Activated CD4-positive, alpha-beta T cell treated with anti-CD3 and anti-CD28 coated beads for 1 hour (primary cell): ENCODE measurements at regions not wholly inside any gene's neighbourhood (a gene's known extent, or its start where the extent isn't known, plus 50 kb on each side); places are given as distances from the start of the nearest gene placed in this dataset.
"Not testable (repeated sequence)": the region's sequence is repeated elsewhere in the genome, so short reads cannot be mapped to it uniquely, and the experiment has no call there.

Experiments
- DNase-seq: peaks from one replicate; pipeline ENCODE4 v3.0.0-alpha.2; 2020

DNA sequence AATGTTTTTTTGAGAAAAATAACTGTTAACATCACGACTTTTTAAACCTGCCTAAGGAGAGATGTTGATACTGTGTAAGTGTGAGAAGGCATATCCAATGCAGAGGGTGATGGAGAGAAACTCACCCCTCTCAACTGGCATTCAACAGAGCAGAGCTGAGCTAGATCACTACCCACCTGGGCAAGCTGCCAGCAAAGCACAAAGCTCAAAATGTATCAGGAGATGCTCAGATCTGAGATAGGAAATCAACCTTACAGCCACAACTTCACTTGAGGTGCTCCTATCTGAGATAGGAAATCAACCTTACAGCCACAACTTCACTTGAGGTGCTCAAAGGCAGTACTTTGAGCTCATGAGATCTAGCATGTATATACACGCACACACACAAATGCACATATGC lies 151.5 kb upstream of the PDE1C start:
- no peak for DNase-seq

DNA sequence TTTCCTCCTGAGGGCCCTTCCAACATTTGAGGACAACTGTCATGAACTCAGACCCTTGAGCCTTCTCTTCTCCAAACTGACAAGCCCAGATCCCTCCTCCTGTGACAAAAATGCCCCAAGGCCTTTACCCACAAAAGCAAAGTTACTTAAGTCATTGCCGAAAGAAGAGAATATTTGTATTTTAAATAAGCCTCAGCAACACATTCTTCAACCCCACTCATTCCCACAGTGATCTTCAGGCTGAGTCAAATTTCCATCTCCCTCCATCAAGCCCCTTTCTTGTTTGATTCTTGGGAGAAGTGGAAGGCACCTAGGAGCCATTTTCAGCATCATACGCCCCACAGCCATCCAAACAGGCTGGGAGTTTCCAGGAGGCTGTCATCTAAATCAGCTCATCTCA lies 150.8 kb upstream of the PDE1C start:
- no peak for DNase-seq

DNA sequence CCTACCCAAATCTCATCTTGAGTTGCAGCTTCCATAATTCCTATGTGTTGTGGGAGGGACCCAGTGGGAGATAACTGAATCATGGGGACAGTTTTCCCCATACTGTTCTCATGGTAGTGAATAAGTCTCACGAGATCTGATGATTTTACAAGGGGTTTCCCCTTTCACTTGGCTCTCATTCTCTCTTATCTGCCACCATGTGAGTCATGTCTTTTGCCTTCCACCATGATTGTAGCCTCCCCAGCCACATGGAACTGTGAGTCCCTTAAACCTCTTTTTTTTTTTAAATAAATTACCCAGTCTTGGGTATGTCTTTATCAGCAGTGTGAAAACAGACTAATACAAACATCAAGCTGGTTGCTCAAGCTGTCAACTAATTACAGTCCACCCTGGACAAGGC lies 149.6 kb upstream of the PDE1C start:
- DNase-seq: not testable (repeated sequence)

DNA sequence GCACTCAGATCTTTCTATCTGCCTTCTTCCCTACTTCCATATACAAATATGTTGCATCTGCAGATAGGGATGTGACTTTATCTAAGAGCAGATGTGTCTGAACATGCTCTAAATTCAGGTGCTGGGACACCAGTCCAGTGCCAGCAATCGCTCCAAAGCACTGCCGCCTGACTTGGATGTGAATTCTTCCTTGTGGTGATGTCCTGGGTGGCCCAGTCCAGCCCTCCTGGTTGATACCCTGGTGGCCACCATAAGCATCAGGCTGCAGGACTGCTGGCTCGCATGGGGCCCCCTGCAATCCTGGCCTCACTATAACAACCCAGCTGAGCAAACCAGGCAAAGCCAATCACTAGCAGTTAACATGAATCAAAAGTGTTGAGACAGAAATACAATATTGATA lies 149.2 kb upstream of the PDE1C start:
- no peak for DNase-seq

DNA sequence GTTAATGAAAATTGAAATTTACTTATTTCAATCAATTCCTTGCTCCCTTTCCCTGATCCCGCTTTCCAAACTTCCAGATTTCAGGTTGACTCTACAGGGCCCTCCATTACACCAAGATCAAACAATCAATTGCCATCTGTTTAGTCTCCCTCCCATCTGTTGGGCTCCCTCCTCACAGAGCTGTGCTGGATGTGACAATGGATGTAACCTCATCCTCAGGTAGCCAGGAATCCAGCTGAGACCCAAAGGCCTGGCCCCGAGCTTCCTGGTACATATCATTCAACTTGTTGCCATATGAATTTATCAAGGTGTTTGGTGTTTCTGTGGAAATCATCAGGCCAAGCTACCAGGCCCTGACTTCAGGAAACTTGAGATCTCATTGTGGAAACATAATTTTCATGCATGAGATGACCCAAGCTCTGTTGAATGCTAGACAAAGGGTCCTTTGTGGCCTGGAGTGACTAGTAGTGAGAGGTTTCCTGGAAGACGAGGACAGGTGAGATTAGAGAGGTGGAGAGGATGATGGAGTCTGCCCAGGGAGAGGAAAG lies 148.6 kb upstream of the PDE1C start:
- no peak for DNase-seq

DNA sequence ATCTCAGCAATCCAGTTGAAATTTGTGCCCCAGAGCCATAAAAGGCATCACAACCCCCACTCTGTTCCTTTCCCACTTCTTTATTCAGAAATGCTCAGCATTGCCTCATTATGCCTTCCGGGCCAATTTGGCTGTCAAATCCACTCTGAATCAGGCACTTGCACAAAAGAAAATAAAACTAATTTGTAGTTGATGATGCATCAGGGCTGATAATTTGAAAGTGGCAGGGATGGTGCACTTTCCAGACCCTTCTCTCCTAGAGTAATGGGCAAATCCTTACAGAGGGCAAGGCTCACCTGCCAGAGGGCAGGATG lies 147.9 kb upstream of the PDE1C start:
- DNase-seq: no peak

DNA sequence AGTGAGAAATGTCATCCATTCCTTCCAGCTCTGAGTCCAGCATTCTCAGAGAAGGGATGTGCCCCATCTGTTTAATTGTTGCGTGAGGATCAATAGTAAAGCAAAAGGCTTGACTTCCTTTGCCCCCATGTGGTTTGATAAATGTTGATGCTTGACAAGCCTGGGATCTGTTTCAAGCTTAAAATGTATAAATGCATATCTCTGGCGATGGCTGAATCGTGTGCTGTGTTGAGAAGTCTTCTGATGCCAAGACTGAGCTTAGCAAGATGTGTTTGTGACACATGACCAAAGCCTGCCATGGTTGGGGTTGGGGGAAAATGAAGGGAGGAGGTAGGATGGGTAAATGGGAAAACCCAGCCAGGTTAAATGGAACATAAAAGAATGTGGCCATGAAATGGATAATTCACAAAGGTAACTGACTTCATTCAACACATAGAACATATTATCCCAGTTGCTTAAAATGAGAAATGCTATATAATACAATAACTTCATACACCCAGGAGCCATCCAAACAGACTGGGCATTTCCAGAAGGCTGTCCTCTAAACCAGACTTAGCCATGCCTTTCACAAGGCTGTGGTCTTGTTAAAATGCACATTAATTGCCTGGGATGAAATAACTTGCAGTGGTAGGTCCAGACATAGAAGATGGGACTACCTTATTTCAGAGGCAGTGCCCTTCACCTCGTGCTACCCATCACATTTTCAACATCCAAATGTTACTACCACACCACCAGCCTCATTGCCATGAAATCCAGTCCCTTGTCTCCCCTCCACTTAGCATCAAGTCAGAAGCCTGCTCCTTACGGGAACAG lies 147.3 kb upstream of the PDE1C start:
- no peak for DNase-seq

DNA sequence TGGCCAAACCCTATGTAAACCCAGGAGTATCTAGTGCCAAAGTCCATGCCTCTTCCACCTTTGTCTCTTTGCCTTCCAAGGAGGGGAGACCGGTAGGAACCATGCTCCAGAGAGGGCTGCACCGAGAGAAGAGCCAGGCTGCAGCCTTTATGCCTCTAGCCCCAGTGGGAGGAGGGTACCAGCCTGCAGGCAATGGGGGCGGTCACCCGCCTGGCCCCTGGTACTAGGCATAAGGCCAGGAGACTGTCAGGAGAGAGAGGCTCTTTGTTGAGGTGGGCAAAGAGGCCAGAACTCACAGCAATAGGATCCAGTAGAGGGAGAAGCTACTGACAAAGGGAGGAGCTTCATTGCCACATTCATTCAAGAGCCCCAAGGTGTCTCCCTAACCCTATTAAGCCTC lies 146.6 kb upstream of the PDE1C start:
- no peak for DNase-seq

DNA sequence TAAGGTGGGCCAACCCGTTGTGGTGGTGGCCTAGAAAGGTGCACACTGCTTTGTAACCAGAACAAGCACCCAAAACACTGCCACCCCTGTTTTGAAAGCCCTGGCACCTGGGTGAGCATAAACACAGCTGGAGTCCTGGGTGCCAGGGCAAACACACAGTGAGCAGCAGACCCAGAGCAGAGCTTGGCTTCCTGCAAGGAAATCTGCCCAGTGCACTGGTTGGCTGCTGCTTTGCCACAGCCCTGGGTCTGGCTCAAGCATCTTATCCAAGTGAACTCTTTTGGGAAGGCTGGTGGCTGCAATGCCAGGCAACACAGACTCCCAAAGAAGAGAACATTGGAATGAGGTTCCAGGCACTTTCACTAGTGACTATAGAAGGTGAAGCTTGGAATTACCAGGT lies 145.5 kb upstream of the PDE1C start:
- no peak for DNase-seq

DNA sequence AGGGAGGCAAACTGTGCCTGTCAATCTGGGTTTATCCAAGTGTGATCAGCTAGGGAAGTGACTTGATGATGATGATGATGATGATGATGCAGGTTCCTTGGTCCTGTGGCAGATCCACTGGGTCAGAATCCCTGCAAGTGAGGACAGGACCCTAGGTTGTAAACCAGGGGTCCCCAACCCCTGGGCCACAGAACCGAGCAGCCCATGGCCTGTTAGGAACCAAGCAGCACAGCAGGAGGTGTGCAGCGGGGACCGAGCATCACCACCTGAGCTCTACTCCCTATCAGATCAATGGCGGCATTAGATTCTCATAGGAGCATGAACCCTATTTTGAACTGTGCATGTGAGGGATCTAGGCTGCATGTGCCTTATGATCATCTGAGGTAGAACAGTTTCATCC lies 144.7 kb upstream of the PDE1C start:
- DNase-seq: no peak

DNA sequence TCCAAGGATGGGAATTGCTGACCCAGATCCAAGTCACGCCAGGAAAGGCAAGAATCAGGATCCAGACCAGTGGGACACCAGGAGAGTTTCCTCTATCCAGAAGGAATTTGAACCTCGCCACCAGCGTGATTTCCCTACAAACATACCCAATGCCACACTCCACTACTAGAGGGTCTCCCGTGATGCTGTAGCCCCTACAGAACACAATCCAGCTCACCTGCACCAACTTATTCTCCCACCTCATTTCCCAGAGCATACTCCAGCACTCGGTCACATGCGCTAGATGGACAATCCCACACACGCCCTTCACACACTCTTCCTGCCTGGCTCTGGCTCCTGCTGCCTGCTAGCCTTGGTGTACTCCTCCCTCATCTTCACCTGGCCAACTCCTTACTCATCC lies 142.1 kb upstream of the PDE1C start:
- no peak for DNase-seq

DNA sequence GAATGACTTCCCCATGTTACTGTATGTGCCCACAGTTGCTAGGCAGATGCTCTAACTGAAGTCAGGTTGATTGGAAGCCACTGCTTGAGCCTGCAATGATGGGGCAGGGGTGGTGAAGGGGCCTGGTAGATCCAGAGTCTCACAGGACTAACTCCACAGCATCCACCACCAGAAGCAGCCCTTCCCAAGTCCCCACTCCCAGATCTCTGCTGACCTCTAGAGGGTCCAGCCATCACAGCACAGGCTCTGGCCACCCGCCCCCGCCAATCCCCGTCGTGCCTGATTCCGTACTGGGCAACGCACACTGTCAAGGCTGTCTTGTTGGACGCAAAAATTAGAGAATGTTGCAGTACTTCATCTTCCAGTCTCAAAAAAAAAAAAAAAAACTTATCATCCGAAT lies 136.8 kb upstream of the PDE1C start:
- DNase-seq: no peak

DNA sequence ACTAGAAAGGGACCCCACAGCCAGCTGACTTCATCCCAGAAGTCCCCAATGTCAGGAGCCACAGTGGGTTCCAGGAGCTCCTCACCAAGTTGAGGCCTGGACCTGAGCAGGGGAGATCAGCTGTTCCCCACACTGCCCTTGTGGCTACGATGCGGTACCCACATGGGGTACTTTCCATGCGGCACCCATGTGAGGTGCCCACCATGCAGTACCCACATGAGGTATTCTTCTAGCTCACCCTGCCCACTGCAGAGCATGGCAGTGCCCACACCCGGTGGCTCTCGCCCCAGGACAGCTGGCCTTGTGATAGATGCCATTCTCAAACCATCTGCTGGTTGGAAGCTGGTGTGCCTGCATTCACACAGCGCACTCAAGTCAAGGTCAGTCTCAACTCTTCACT lies 136.3 kb upstream of the PDE1C start:
- DNase-seq: no peak

DNA sequence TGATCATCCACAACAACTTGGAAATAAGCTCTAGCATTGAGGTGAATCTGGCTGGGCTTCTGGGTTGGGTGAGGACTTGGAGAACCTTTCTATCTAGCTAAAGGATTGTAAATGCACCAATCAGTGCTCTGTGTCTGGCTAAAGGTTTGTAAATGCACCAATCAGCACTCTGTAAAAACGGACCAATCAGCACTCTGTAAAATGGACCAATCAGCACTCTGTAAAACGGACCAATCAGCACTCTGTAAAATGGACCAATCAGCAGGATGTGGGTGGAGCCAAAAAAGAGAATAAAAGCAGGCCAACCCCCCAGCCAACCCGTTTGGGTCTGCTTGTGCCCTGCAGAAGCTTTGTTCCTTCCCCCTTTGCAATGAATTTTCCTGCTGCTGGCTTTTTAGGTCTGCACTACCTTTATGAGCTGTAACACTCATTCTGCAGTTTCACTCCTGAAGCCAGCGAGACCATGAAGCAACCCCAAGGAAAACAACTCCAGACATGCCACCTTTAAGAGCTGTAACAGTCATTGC lies 135.2 kb upstream of the PDE1C start:
- DNase-seq: not testable (repeated sequence)

DNA sequence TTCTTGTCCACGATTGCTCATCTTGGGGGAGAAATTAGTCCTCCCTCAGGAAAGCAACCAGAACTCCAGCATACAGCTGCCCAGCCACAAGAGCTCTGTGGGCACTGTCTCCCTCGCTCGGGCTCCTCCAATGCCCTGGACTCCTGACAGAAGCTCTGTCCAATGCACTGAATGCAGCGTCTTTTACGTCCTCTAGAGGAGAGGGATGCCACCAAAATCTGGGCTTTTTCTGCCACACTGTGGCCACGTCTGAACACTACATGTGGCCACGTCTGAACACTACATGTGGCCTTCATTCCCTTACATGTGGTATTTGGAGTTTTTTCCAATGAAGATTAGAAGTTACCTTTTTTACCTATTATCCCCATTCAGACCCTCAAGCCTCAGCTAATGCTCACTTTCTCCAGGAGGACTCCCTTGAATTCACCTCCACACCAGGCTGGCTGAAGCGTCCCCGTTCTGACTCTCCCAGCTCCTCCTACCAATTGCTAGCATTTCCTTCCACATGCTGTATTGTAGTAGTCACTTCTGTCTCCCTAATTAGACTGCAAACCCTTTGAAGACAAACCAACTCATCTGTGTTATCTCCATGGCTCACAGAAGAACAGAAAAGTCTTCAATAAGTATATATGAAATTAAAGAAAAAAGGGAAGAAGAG lies 134.3 kb upstream of the PDE1C start:
- DNase-seq: no peak

DNA sequence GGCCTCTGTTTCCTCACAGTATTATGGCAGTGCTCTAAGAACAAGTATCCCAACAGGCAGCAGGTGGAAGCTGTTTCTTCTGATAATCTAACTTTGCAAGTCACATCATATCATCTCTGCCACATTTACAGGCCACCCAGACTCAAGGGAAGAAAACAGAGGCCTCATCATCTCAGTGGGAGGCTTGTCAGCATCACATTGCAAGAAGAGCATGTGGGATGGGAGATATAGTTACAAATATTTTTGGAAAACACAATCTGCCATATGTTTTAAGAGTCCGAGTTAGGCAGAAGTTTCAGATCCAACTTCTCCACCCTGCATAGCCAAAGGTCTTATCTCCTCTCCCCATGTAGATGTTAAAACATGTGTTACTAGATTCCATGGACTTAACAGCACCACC lies 130.4 kb upstream of the PDE1C start:
- DNase-seq: no peak

DNA sequence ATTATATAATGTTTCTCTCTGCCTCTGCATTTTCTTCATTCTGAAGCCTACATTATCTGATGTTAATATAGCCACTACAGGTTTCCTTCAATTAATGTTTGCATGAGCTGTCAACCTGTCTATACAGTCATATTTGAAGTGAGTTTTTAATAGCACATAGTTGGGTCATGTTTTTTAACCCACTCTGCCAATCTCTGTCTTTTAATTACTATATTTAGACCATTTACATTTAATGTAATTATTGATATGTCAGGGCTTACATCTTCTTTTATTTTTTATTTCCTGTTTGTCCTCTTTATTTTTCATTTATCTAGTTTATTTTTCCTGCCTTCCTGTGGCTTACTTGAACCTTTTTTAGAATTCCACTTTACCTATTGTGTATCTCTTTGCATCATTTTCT lies 124.3 kb upstream of the PDE1C start:
- DNase-seq: no peak

DNA sequence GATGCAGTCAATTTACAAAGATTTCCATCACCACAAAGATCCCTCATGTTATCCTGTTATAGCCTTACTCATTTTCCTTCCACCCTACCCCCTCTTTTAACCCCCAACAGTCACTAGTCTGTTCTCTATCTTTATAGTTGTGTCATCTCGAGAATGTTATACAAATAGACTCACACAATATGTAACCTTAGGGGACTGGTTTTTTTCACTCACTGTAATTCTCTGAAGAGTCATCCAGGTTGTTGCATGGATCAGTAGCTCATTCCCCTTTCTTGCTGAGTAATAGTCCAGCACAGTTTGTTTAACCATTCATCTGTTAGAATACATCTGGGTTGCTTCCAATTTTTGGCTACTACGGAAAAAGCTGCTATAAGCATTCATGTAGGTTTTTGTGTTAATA lies 121.1 kb upstream of the PDE1C start:
- no peak for DNase-seq

DNA sequence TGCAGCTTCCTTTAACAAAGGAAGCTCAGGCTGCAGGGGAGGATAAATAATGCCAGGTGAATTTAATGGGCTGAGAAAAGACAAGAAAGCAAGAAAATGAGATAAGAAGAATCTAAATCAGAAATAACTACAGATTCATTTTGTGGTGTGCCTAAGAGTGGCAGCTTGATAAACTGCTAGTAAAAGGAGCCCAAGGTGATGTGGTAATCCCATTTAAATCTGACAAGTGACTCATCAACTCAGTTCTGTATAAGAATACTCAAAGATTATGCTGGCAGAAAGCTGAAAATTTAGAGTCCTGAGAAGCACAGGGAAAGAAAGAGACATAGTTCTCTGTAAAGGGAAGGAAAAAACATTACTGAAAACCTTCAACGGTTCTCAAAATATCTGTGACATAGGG lies 109.4 kb upstream of the PDE1C start:
- DNase-seq: no peak

DNA sequence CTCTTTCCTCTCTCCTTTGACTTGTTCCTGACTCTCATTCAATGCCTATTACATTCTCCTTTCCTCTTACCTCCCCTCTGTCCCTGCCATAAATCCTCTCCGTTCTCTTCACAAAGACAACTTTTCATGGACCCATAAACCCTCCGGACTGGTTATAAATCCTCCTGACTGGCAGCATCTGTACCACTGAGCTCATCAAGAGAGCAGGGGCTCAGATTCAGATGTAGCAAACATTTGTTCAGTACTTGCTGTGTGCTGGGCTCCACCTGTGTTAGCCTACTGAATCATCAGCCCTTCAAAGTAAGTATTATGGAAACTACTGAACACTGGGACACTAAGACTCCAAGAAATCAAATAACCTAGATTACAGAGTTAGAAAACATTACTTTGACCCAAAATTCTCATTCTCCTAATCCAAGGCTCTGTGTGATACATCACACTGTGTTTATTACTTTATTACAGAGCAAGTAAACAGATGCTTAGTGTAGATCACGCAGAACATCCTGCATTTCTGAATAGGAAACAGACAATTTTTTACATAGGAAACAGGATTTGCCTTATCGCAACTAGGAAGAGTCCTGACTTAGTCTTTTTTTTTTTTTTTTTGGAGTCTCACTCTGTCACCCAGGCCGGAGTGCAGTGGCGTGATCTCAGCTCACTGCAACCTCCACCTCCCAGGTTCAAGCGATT lies 108.6 kb upstream of the PDE1C start:
- DNase-seq: no peak

DNA sequence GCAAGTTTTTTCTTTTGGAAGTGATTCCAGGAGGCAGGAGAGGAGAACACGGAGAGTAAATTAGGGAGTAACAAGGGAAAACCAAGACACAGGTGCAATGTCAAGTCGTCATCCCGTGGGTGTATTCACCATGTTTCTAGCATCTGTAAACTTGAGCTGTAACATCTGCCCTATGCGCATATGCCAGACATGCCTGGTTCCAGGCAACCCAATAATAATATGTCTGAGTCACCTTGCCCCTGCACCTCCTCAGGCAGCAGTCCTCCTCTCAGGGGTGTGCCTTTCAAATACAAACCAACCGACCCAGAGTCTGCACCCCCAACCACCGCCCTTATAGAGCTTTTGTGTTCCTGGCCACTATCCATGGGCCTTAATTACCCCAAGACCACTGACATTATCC lies 107.0 kb upstream of the PDE1C start:
- no peak for DNase-seq

DNA sequence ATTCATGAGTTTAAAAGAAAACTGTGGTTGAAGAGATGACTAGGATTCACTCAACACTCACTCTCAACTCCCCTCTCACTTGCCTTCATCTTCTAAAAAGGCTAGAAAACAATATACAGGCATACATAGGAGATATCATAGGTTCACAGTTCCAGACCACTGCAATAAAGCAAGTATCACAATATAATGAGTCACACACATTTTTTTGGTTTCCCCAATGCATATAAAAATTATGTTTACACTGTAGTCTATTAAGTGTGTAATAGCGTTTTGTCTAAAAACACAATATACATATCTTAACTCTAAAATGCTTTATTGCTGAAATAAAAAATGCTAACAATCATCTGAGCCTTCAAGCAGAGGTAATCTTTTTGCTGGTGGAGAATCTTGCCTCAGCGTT lies 104.9 kb upstream of the PDE1C start:
- no peak for DNase-seq

DNA sequence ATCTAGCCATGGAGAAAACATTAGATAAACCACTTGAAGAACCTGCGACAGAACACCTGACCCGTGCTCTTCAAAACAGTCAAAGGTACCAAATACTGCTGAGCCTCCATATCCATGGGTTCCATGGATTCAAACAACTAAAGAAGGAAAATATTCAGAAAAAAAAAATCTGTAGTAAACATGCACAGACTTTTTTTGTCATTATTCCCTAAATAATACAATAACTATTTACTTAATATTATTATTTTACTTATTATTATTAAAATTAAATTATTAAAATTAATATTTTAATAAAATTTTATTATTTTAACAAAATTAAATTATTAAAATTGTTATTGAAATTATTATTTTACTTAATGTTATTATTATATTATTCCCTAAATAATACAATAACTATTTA lies 101.0 kb upstream of the PDE1C start:
- no peak for DNase-seq

DNA sequence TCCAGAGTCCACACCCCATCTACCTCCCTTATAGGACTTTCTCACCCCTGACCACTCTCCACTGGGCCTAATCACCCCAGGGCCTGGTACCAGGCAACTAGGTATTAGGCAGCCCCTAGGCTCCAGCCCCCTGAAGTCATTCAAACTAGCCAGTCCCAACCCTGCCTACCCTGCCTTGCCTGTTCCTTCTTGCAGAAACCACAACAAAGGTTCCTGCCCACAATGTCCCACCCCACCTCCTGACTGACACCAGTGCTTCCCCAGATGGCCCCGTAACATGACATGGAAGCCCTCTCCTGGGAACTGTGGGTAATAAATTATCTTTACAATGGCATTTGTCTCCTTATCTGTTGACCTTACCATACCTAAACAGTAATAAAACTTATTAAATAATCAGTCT lies 100.6 kb upstream of the PDE1C start:
- no peak for DNase-seq
